Hepatocyte (in vitro differentiated cells): ENCODE measurements at regions not wholly inside any gene's neighbourhood (a gene's known extent, or its start where the extent isn't known, plus 50 kb on each side); places are given as distances from the start of the nearest gene placed in this dataset.

ENCODE experiments used
- CTCF ChIP-seq: fragments of 200-600 bp; sonication (generic); IDR thresholded peaks from 2 replicates; pipeline ENCODE4 v1.5.1; 2016; ENCODE audit warnings: antibody characterized with exemption, mild to moderate bottlenecking; ENCODE audit not compliant: poor library complexity
- EZH2 ChIP-seq: fragments of 200-600 bp; sonication (generic); IDR thresholded peaks from 2 replicates; pipeline ENCODE4 v1.6.1; 2016; ENCODE audit warnings: antibody characterized with exemption, mild to moderate bottlenecking, borderline replicate concordance

- TF ChIP-seq CTCF (no peak), EZH2 (no peak)
Observed at GRCh38 chr15:25188551-25189101, 233.8 kb downstream of the SNRPN start.
